CD4-positive, alpha-beta T cell (primary cell): ENCODE measurements at regions not wholly inside any gene's neighbourhood (a gene's known extent, or its start where the extent isn't known, plus 50 kb on each side); places are given as distances from the start of the nearest gene placed in this dataset.

Source experiments
- ATAC-seq: fragments of 200-7000 bp; cut with Tn5 transposase; one replicate; pipeline ENCODE4 v1.10.0; 2022; ENCODE audit warnings: mild to moderate bottlenecking; ENCODE audit not compliant: poor library complexity
- CTCF ChIA-PET: fragments of 350-600 bp; sonication (Branson Sonifier 250); formaldehyde crosslinking; loops from one replicate; lab custom pipeline; 2021; ENCODE audit warnings: antibody characterized with exemption, inconsistent platforms; lab: Charles Lee
- POLR2A ChIA-PET: fragments of 350-600 bp; sonication (Branson Sonifier 250); formaldehyde crosslinking; loops from one replicate; lab custom pipeline; 2021; ENCODE audit warnings: antibody characterized with exemption, inconsistent platforms; lab: Charles Lee
- DNase-seq, 14 experiments: peaks; one replicate each; pipeline ENCODE4 v3.0.0-alpha.2; 2013 to 2020; ENCODE audit warnings: mixed read lengths in 2 of 14
- H3K27ac ChIP-seq, 2 donors: one replicate each; pipeline versions ENCODE4 v1.5.1 to v1.7.0; 2013; ENCODE audit warnings: low read length in 2 of 2, low read depth in 1 of 2, mild to moderate bottlenecking in 1 of 2
- H3K27me3 ChIP-seq, 2 experiments: 1 replicate in 1 of 2; 2 replicates in 1 of 2; pipeline versions ENCODE4 v1.6.1 to v1.7.0; 2013; ENCODE audit warnings: low read length in 2 of 2, control low read depth in 1 of 2, mild to moderate bottlenecking in 1 of 2, moderate library complexity in 1 of 2; ENCODE audit not compliant: insufficient read depth in 2 of 2, control insufficient read depth in 1 of 2
- H3K36me3 ChIP-seq: one replicate; pipeline ENCODE4 v1.6.1; 2013; ENCODE audit warnings: low read length, control low read depth; ENCODE audit not compliant: insufficient read depth
- H3K4me1 ChIP-seq: one replicate; pipeline ENCODE4 v1.6.1; 2013; ENCODE audit warnings: low read length, control low read depth; ENCODE audit not compliant: insufficient read depth
- H3K4me3 ChIP-seq: one replicate; pipeline ENCODE4 v1.5.1; 2013; ENCODE audit warnings: mild to moderate bottlenecking, low read length, moderate library complexity
- H3K9me3 ChIP-seq, 2 experiments: 1 replicate in 1 of 2; 2 replicates in 1 of 2; pipeline versions ENCODE4 v1.6.1 to v1.7.0; 2013; ENCODE audit warnings: low read length in 2 of 2, mild to moderate bottlenecking in 2 of 2, control low read depth in 1 of 2, moderate library complexity in 1 of 2; ENCODE audit not compliant: control insufficient read depth in 1 of 2, insufficient read depth in 1 of 2
- H3K27ac Mint-ChIP-seq: one replicate; pipeline ENCODE4 v1.8.0; 2020; ENCODE audit warnings: mixed read lengths
- H3K27me3 Mint-ChIP-seq: one replicate; pipeline ENCODE4 v1.8.0; 2021; ENCODE audit warnings: mixed read lengths
- H3K36me3 Mint-ChIP-seq: one replicate; pipeline ENCODE4 v1.8.0; 2021; ENCODE audit warnings: low read depth, mixed read lengths
- H3K4me1 Mint-ChIP-seq: one replicate; pipeline ENCODE4 v1.8.0; 2021; ENCODE audit warnings: low read depth, mixed read lengths
- H3K4me3 Mint-ChIP-seq: one replicate; pipeline ENCODE4 v1.8.0; 2020; ENCODE audit warnings: mild to moderate bottlenecking, mixed read lengths
- H3K9me3 Mint-ChIP-seq: one replicate; pipeline ENCODE4 v1.8.0; 2020; ENCODE audit warnings: mixed read lengths
- intact Hi-C, 2 experiments: fragments of 100-400 bp; cut with DNase I in 1 of 2; cut with micrococcal nuclease in 1 of 2; formaldehyde crosslinking; loops; one replicate each; pipeline versions ENCODE4 v1.15.1 to v1.9.0; 2023 to 2025; cut with DNase I, micrococcal nuclease
- TF ChIP-seq, protein P1 (sequence below): fragments of 200-600 bp; IDR thresholded peaks from one replicate; pipeline ENCODE4 v1.8.0; 2022; ENCODE audit warnings: antibody characterized with exemption, mild to moderate bottlenecking

DNA sequence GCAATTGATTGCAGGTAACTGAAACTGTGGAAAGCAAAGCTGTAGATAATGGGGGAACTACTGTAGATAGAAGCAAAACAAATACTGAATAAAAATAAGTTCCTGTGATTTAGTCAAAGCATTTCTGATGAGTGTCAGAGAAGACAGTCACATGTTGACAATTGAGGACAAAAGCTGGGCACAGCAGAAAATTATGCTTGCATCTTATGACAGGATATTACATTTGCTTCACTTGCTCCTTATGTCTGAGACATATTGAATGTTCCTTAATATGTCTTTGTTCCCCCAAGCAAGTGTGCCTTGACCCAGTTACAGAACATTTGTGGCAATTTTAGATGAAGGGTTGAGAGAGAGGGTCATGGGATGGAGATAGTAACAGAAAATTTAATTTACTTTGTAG is 526.0 kb upstream of the B3GALT2 start:
- H3K27ac Mint-ChIP-seq = no peak overlapping the region
- intact Hi-C loops = loop anchor here in 1 of 2 experiments (10.0 kb wide), 1 partner anchor 1062 kb away; no protein-coding TSS in a partner anchor
- H3K4me3 Mint-ChIP-seq = no peak overlapping the region
- Histone ChIP-seq H3K27me3 (no peaks in the 10 kb centered on the region), H3K4me1 (no peaks in the 10 kb centered on the region), H3K27ac (no peak overlapping the region), H3K4me3 (no peak overlapping the region), H3K9me3 (peaks cover 0 to 5% of the 10 kb centered on the region in 2 experiments), H3K36me3 (no peaks in the 10 kb centered on the region)
- no peak for DNase-seq
- no peak for ATAC-seq
- TF ChIP-seq, protein P1, sequence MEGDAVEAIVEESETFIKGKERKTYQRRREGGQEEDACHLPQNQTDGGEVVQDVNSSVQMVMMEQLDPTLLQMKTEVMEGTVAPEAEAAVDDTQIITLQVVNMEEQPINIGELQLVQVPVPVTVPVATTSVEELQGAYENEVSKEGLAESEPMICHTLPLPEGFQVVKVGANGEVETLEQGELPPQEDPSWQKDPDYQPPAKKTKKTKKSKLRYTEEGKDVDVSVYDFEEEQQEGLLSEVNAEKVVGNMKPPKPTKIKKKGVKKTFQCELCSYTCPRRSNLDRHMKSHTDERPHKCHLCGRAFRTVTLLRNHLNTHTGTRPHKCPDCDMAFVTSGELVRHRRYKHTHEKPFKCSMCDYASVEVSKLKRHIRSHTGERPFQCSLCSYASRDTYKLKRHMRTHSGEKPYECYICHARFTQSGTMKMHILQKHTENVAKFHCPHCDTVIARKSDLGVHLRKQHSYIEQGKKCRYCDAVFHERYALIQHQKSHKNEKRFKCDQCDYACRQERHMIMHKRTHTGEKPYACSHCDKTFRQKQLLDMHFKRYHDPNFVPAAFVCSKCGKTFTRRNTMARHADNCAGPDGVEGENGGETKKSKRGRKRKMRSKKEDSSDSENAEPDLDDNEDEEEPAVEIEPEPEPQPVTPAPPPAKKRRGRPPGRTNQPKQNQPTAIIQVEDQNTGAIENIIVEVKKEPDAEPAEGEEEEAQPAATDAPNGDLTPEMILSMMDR = no peak
- ChIA-PET CTCF (no interaction called here), POLR2A (no interaction called here)
- H3K36me3 Mint-ChIP-seq = no peaks in the 10 kb centered on the region
- no peaks in the 10 kb centered on the region for H3K27me3 Mint-ChIP-seq
- H3K9me3 Mint-ChIP-seq = peaks cover 3% of the 10 kb centered on the region
- H3K4me1 Mint-ChIP-seq = peaks cover 16% of the 10 kb centered on the region

DNA sequence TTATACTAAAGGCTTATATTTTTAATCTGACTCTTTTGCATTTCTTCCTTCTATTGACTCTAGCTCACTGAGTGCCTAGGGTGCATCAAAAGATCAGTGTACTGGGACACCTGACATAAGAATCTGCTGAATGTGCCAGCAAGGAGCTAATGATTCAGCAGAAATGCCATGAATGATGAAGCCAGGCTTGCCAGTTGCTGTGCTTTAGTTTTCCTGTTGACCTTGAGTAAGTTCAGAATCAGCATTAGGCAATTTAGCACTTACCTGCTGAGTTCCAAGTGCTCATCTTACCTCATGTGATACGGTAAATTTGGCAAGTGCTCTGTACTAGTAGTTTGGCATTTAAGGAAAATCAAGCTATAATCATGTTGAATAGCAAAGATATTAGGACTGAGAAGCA is 523.2 kb upstream of the B3GALT2 start:
- ChIA-PET POLR2A (no interaction called here), CTCF (no interaction called here)
- DNase-seq = no peak
- H3K27me3 Mint-ChIP-seq = no peaks in the 10 kb centered on the region
- intact Hi-C loops = loop anchor here in 1 of 2 experiments (10.0 kb wide), 1 partner anchor 1065 kb away; no protein-coding TSS in a partner anchor
- H3K27me3 ChIP-seq = no peaks in the 10 kb centered on the region
- H3K4me1 ChIP-seq = no peaks in the 10 kb centered on the region
- H3K27ac Mint-ChIP-seq = no peak overlapping the region
- H3K9me3 ChIP-seq = no peaks in the 10 kb centered on the region
- peaks cover 17% of the 10 kb centered on the region for H3K4me1 Mint-ChIP-seq
- ATAC-seq = no peak
- H3K36me3 ChIP-seq = no peaks in the 10 kb centered on the region
- no peak overlapping the region for H3K27ac ChIP-seq
- peaks cover 3% of the 10 kb centered on the region for H3K9me3 Mint-ChIP-seq
- H3K4me3 Mint-ChIP-seq = no peak overlapping the region
- TF ChIP-seq, protein P1 = no peak
- no peaks in the 10 kb centered on the region for H3K36me3 Mint-ChIP-seq
- H3K4me3 ChIP-seq = no peak overlapping the region

DNA sequence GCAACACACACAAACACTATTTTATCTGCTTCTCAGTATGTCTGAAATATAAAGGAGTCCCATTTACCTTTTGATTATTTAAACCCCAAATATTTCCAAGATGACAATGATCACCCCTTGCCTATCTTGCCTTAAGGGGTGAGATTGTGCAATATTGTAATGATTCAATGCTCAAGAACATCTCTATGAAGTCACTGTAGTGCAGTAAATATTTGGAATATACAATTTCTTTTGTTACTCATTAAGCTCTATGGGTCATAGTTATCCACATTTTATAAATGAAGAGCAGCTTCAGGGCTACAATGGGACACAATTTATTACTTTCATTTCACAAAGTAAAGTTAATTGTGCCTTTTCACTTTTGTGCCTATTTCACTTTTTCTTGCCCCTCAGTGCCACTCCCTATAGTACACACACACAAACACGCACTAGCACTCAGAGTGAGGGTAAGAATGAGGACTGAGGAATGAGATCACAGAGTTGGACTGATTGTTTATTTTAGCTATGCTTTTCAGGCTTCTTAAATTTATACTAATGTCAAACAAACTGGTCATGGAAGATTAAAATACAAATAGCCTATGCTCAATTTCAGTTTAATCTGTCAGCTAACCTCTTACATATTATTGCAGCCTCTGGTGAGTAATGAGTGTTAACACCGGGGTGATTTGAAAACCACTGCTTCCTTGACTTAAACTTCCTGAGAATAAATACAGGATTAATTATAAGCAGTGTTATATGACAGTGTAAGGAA is 521.0 kb upstream of the B3GALT2 start:
- ATAC-seq = no peak
- POLR2A ChIA-PET = interaction anchor here (0.7 kb wide), 1 partner anchor 78 kb away, joined by 3 read pairs; no protein-coding TSS in a partner anchor

More for the DNA sequence above, 521.0 kb upstream of the B3GALT2 start:
- H3K27me3 Mint-ChIP-seq = no peaks in the 10 kb centered on the region
- no peaks in the 10 kb centered on the region for H3K4me1 ChIP-seq
- H3K27ac Mint-ChIP-seq = no peak overlapping the region
- CTCF ChIA-PET = interaction anchor here (0.6 kb wide), 1 partner anchor 24 kb away, joined by 4 read pairs; no protein-coding TSS in a partner anchor
- intact Hi-C loops = no loop called here
- H3K27me3 ChIP-seq = no peaks in the 10 kb centered on the region
- TF ChIP-seq, protein P1 = no peak
- no peaks in the 10 kb centered on the region for H3K9me3 ChIP-seq
- no peak for DNase-seq
- H3K36me3 Mint-ChIP-seq = no peaks in the 10 kb centered on the region
- no peaks in the 10 kb centered on the region for H3K36me3 ChIP-seq
- no peak overlapping the region for H3K4me3 Mint-ChIP-seq
- no peak overlapping the region for H3K27ac ChIP-seq
- no peak overlapping the region for H3K4me3 ChIP-seq
- H3K9me3 Mint-ChIP-seq = peaks cover 3% of the 10 kb centered on the region
- peaks cover 17% of the 10 kb centered on the region for H3K4me1 Mint-ChIP-seq
